Heart left ventricle (tissue), 16 donors: ENCODE measurements at regions not wholly inside any gene's neighbourhood (a gene's known extent, or its start where the extent isn't known, plus 50 kb on each side); places are given as distances from the start of the nearest gene placed in this dataset.
"Not testable (repeated sequence)": the region's sequence is repeated elsewhere in the genome, so short reads cannot be mapped to it uniquely, and the experiment has no call there.

Source experiments
- ATAC-seq, 4 donors: fragments of 200-7000 bp; cut with Tn5 transposase; one replicate each; pipeline ENCODE4 v1.9.1; 2020 to 2022; ENCODE audit warnings: moderate library complexity in 4 of 4, mild to moderate bottlenecking in 3 of 4, moderate number of reproducible peaks in 1 of 4
- DNase-seq, 5 donors: peaks; one replicate each; pipeline ENCODE4 v3.0.0-alpha.2; 2020
- H3K27ac ChIP-seq, 12 donors: fragments of 200-600 bp; sonication (generic) in 4 of 12; one replicate each; pipeline versions ENCODE4 v1.5.0 to v1.8.0; 2016 to 2022; ENCODE audit warnings: mild to moderate bottlenecking in 2 of 12
- H3K27me3 ChIP-seq, 9 donors: fragments of 200-600 bp; sonication (generic) in 2 of 9; one replicate each; pipeline versions ENCODE4 v1.5.1 to v1.8.0; 2016 to 2022; ENCODE audit warnings: mild to moderate bottlenecking in 3 of 9
- H3K36me3 ChIP-seq, 9 donors: fragments of 200-600 bp; sonication (generic) in 2 of 9; one replicate each; pipeline versions ENCODE4 v1.5.0 to v1.8.0; 2018 to 2022; ENCODE audit warnings: mild to moderate bottlenecking in 2 of 9
- H3K4me1 ChIP-seq, 12 donors: fragments of 200-600 bp; sonication (generic) in 4 of 12; one replicate each; pipeline versions ENCODE4 v1.5.0 to v1.8.0; 2016 to 2022; ENCODE audit warnings: mild to moderate bottlenecking in 3 of 12
- H3K4me3 ChIP-seq, 12 donors: fragments of 200-600 bp; sonication (generic) in 4 of 12; one replicate each; pipeline versions ENCODE4 v1.5.0 to v1.8.0; 2017 to 2022; ENCODE audit warnings: mild to moderate bottlenecking in 9 of 12, moderate library complexity in 4 of 12
- H3K9me3 ChIP-seq, 12 donors: fragments of 200-600 bp; sonication (generic) in 4 of 12; one replicate each; pipeline versions ENCODE4 v1.5.0 to v1.8.0; 2016 to 2022; ENCODE audit warnings: mild to moderate bottlenecking in 1 of 12
- CTCF ChIP-seq, 12 donors: fragments of 200-600 bp; sonication (generic) in 4 of 12; IDR thresholded peaks; one replicate each; pipeline versions ENCODE4 v1.5.0 to v1.8.0; 2018 to 2022; ENCODE audit warnings: antibody characterized with exemption in 12 of 12, mild to moderate bottlenecking in 5 of 12
- POLR2A ChIP-seq, 2 donors: fragments of 450-650 bp; IDR thresholded peaks; one replicate each; pipeline ENCODE4 v1.6.1; 2017; ENCODE audit warnings: antibody characterized with exemption in 2 of 2, mild to moderate bottlenecking in 2 of 2, moderate library complexity in 2 of 2
- WGBS, 4 donors: extraction: QIAGEN DNeasy Blood & Tissue Kit in 2 of 4; methylation state at CpG; one replicate each; pipeline versions ENCODE4 v1.1.5 to v1.1.7; 2013 to 2018; 5-methylcytosine and 5-hydroxymethylcytosine counted together
- intact Hi-C, 10 donors: fragments of 100-400 bp; cut with DNase I; formaldehyde crosslinking; loops; one replicate each; pipeline versions ENCODE4 v1.11.1 to v1.14.2; 2022
- donor health status: ischemic (EF 13 %, LVEDD 7.1; RV severe dilation, severe dysfunction).
- donor health status: healthy with polysubstance abuse.
- donor health status: DM: no; HTN: yes; CAD: no.
- donor health status: DM: no; HTN: no; CAD: no.
- donor health status: ischemic (EF 25% LVEDD 6.9; RV normal size, moderate dysfunction).
- donor health status: ischemic (EF 25% LVEDD 5.7; RV mildly dilated, moderate dysfunction).
- donor health status: healthy.
- donor health status: DM: yes; HTN: yes; CAD: no.
- donor health status: ischemic (EF 35%, LVEDD 5.7; RV mildly dilated, moderate dysfunction).
- donor health status: nonischemic (EF 11% LVEDD 7.7; RV severe dilation, severe dysfunction).
- donor health status: DM: yes; HTN: yes; CAD: no.
- donor health status: PGD.
- donor health status: ischemic (EF 29% LVEDD 5.4; RV normal size, mild dysfunction).
- donor health status: nonischemic (EF 23%, LVEDD 6.1; RV moderate dilation, normal function).

GRCh38 chr10:8312781-8313180 lies 258.3 kb downstream of the GATA3 start:
- H3K36me3 ChIP-seq = no peaks in the 10 kb centered on the region
- no peak for TF ChIP-seq POLR2A (IDR thresholded peaks at IDR 0.05)
- TF ChIP-seq CTCF (IDR thresholded peaks at IDR 0.05) = no peak
- intact Hi-C loops = no loop called here
- H3K9me3 ChIP-seq = no peaks in the 10 kb centered on the region
- no peaks in the 10 kb centered on the region for H3K4me1 ChIP-seq
- DNase-seq (no peak), ATAC-seq (peak in 1 of 4 donors; percentile 60)
- 48 to 58% (median 53%) methylated on average over 9 of the region's 9 CpGs for WGBS, 4 donors
- H3K27me3 ChIP-seq = no peaks in the 10 kb centered on the region
- H3K27ac ChIP-seq = no peak overlapping the region
- H3K4me3 ChIP-seq = no peak overlapping the region

- no peaks in the 10 kb centered on the region for H3K9me3 ChIP-seq
- WGBS, 4 donors = 89 to 95% (median 94%) methylated on average over 5 of the region's 5 CpGs
- no peak for DNase-seq
- no peak overlapping the region for H3K27ac ChIP-seq
- no peaks in the 10 kb centered on the region for H3K36me3 ChIP-seq
- intact Hi-C loops = no loop called here
- no peaks in the 10 kb centered on the region for H3K4me1 ChIP-seq
- ATAC-seq = no peak
- no peak for TF ChIP-seq POLR2A (IDR thresholded peaks at IDR 0.05)
- no peak for TF ChIP-seq CTCF (IDR thresholded peaks at IDR 0.05)
- no peak overlapping the region for H3K4me3 ChIP-seq
- no peaks in the 10 kb centered on the region for H3K27me3 ChIP-seq
These were observed 260.0 kb downstream of the GATA3 start for GRCh38 chr10:8314486-8314885.

- Histone ChIP-seq H3K27me3 (peaks cover 0 to 3% (median 0%) of the 10 kb centered on the region in 9 donors), H3K27ac (no peak overlapping the region), H3K9me3 (no peaks in the 10 kb centered on the region), H3K36me3 (no peaks in the 10 kb centered on the region), H3K4me1 (no peaks in the 10 kb centered on the region), H3K4me3 (no peak overlapping the region)
- TF ChIP-seq POLR2A (IDR thresholded peaks at IDR 0.05) (no peak), CTCF (IDR thresholded peaks at IDR 0.05) (no peak)
- intact Hi-C loops = no loop called here
- no peak for ATAC-seq
- DNase-seq = no peak
- 47 to 76% (median 57%) methylated on average over 1 of the region's 1 CpG for WGBS, 4 donors
These were observed 261.1 kb downstream of the GATA3 start for GRCh38 chr10:8315619-8316021.

- no peak overlapping the region for H3K4me3 ChIP-seq
- no peak overlapping the region for H3K27ac ChIP-seq
- H3K4me1 ChIP-seq = no peaks in the 10 kb centered on the region
- ATAC-seq (no peak), DNase-seq (no peak)
- no peaks in the 10 kb centered on the region for H3K9me3 ChIP-seq
- intact Hi-C loops = no loop called here
- 81 to 84% (median 84%) methylated on average over 6 of the region's 6 CpGs for WGBS, 4 donors
- H3K36me3 ChIP-seq = no peaks in the 10 kb centered on the region
- TF ChIP-seq CTCF (IDR thresholded peaks at IDR 0.05) (no peak), POLR2A (IDR thresholded peaks at IDR 0.05) (no peak)
- H3K27me3 ChIP-seq = peaks cover 0 to 3% (median 0%) of the 10 kb centered on the region in 9 donors
These were observed 261.8 kb downstream of the GATA3 start for GRCh38 chr10:8316284-8316683.

- intact Hi-C loops, DNase-seq: not testable (repeated sequence)
These were observed 263.9 kb downstream of the GATA3 start for GRCh38 chr10:8318429-8318828.

More at GRCh38 chr10:8318429-8318828, 263.9 kb downstream of the GATA3 start:
- H3K27ac ChIP-seq, H3K4me1 ChIP-seq, ATAC-seq, H3K36me3 ChIP-seq, H3K9me3 ChIP-seq, H3K4me3 ChIP-seq, H3K27me3 ChIP-seq: not testable (repeated sequence)
- 88 to 94% (median 91%) methylated on average over 3 of the region's 3 CpGs for WGBS, 4 donors
